AG04449 (cell line): ENCODE measurements at regions not wholly inside any gene's neighbourhood (a gene's known extent, or its start where the extent isn't known, plus 50 kb on each side); places are given as distances from the start of the nearest gene placed in this dataset.
"Not testable (repeated sequence)": the region's sequence is repeated elsewhere in the genome, so short reads cannot be mapped to it uniquely, and the experiment has no call there.

Source experiments
- CTCF ChIA-PET: fragments of 350-600 bp; formaldehyde crosslinking; extraction: SDS; loops from one replicate; lab custom pipeline; 2021; ENCODE audit warnings: antibody characterized with exemption; lab: Yijun Ruan, JAX
- POLR2A ChIA-PET: fragments of 400-600, 350-600 bp; formaldehyde crosslinking; extraction: SDS; loops from one replicate; lab custom pipeline; 2020; ENCODE audit warnings: antibody characterized with exemption, inconsistent platforms; lab: Yijun Ruan, JAX
- DNase-seq: peaks from one replicate; pipeline ENCODE4 v3.0.0-alpha.2; 2010; ENCODE audit warnings: low read depth, low spot score
- H3K4me3 ChIP-seq: 2 replicates; pipeline ENCODE4 v1.5.1; 2011; ENCODE audit warnings: low read depth, mild to moderate bottlenecking, control low read depth, low read length
- TF ChIP-seq, protein P1 (sequence below): IDR thresholded peaks from one replicate; pipeline ENCODE4 v1.5.1; 2011; ENCODE audit warnings: mild to moderate bottlenecking, moderate library complexity, low read length, control low read depth, inconsistent platforms; ENCODE audit not compliant: insufficient read depth; ENCODE audit errors: missing control alignments

DNA sequence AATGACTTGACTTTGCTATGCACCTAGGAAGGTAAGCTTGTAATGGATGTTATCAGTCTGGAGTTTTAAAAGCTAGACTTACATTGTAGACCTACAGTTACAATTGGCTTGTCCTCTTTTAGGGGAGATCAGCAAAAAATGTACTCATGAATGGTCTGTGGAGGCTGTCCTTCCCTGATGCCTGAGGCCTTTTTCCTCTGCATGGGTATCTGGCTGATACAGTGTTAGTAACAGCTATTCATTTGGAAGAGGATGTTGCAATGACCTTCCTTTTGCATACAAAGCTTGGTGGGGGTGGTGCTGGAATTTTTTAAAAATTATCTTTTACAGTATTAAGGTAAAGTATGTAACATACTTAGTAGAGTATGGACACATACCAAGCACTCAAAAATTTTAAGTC, 525.5 kb downstream of the KIF2B start:
- no peak overlapping the region for H3K4me3 ChIP-seq
- TF ChIP-seq, protein P1, sequence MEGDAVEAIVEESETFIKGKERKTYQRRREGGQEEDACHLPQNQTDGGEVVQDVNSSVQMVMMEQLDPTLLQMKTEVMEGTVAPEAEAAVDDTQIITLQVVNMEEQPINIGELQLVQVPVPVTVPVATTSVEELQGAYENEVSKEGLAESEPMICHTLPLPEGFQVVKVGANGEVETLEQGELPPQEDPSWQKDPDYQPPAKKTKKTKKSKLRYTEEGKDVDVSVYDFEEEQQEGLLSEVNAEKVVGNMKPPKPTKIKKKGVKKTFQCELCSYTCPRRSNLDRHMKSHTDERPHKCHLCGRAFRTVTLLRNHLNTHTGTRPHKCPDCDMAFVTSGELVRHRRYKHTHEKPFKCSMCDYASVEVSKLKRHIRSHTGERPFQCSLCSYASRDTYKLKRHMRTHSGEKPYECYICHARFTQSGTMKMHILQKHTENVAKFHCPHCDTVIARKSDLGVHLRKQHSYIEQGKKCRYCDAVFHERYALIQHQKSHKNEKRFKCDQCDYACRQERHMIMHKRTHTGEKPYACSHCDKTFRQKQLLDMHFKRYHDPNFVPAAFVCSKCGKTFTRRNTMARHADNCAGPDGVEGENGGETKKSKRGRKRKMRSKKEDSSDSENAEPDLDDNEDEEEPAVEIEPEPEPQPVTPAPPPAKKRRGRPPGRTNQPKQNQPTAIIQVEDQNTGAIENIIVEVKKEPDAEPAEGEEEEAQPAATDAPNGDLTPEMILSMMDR, result no peak
- ChIA-PET POLR2A (no interaction called here), CTCF (no interaction called here)
- DNase-seq, result no peak

DNA sequence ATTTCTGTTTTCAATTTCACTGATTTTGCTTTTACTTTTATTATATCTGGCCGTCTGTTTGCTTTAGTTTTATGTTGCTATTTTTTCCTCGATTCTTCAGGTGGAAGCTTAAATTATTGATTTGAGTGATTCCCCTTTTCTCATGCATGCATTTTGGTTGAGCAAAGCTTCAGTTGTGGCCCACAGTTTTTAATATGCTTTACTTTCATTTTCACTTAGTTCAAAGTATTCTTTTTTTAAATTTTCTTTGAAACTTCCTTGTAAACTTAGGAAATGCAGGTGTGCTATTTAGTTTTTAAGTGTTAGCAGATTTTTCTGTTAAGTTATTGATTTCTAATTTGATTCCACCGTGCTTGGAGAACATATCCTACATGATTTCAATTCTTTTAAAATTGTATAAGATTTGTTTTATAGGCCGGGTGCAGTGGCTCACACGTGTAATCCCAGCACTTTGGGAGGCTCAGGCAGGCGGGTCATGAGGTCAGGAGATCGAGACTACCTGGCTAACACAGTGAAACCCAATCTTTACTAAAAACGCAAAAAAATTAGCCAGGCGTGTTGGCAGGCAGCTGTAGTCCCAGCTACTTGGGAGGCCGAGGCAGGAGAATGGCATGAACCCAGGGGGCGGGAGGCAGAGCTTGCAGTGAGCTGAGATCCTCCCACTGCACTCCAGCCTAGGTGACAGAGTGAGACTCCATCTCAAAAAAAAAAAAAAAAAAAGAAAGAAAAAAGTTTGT, 531.2 kb downstream of the KIF2B start:
- no peak for DNase-seq
- POLR2A ChIA-PET, result no interaction called here
- CTCF ChIA-PET, result no interaction called here
- TF ChIP-seq, protein P1, result no peak
- H3K4me3 ChIP-seq, result no peak overlapping the region

DNA sequence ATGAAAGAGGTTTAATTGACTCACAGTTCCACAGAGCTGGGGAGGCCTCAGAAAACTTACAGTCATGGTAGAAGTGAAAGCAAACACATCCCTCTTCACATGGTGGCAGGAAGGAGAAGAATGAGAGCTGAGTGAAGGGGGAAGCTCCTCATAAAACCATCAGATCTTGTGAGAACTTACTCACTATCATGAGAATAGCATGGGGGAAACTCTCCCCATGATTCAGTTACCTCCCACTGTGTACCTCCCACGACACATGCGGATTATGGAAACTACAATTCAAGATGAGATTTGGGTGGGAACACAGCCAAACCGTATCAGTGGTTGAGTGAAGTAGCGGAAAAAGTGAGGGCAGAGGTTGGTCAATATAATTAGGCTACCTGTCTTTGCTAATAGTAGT, 538.3 kb downstream of the KIF2B start:
- POLR2A ChIA-PET, result not testable (repeated sequence)

DNA sequence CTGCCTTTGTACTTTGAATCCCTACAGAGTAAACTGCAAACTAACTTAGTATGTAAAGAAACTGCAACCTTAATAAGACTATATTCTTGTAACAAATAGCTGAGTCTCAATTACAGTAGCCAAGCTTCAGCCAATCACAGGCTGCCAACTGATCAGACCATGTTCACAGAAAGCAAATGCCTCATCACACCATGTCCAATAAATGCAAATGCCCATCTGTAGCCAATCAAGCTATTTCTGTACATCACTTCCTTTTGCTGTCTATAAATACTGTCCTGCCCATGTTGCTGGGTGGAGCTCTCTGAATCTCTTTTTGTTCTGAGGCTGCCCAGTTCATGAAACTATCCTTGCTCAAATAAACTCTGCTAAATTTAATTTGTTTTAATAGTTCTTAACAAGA, 531.7 kb upstream of the TOM1L1 start:
- H3K4me3 ChIP-seq, result no peak overlapping the region
- TF ChIP-seq, protein P1, result no peak
- CTCF ChIA-PET, result no interaction called here
- POLR2A ChIA-PET, result no interaction called here
- no peak for DNase-seq

More for the DNA sequence above, 538.3 kb downstream of the KIF2B start:
- H3K4me3 ChIP-seq, CTCF ChIA-PET, DNase-seq: not testable (repeated sequence)

DNA sequence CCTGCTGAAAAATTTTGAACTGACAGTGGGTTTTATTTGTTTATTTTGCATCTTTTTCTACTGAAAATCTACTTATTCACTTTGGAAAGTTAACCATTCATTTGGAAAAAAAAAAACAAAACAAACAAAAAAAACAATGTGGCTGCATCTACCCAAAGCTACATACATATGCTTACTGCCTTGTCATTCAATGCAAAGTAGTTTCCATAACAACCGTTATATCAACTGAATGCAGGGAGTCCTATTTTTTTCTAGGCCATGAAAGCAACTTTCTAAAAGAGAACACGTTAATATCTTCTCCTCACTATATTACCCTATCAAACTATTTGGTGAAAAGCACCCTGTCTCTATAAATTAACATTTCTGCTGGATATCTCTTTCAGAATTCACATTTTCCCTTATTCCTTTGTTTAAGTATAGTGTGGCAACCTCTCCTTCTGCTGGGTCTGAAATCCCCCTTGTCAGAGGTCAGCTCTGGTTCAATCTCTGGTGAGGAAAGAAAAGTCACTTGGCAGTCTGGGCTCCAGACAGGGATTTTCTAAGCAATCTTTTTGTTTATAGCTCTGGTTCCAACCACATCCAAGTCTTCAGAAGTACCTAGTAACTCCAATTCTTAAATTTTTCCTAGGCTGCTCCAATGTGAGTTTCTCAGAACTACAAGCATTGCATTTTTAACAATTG, 528.4 kb upstream of the TOM1L1 start:
- TF ChIP-seq, protein P1, result no peak
- POLR2A ChIA-PET, result no interaction called here
- CTCF ChIA-PET, result no interaction called here
- no peak overlapping the region for H3K4me3 ChIP-seq
- no peak for DNase-seq

DNA sequence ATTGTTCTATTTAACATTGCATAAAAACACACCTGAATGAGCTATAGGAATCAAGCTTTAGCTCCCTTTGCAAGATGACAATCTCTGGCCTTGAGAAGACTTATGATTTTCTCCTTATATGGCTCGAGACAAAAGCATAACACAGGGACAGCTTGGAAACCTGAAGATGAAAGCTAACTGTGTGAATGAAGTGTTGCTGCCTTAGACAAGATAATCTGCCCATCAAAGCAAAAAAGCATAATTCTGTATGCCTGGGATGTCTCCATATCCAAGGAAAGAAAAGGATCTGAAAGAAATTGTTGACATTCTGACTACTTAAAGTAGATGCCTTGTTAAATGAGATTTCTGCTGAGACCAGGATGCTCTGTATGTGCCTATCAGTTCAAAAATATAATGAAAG, 526.7 kb upstream of the TOM1L1 start:
- ChIA-PET CTCF (no interaction called here), POLR2A (no interaction called here)
- no peak for DNase-seq
- no peak overlapping the region for H3K4me3 ChIP-seq
- TF ChIP-seq, protein P1, result no peak

DNA sequence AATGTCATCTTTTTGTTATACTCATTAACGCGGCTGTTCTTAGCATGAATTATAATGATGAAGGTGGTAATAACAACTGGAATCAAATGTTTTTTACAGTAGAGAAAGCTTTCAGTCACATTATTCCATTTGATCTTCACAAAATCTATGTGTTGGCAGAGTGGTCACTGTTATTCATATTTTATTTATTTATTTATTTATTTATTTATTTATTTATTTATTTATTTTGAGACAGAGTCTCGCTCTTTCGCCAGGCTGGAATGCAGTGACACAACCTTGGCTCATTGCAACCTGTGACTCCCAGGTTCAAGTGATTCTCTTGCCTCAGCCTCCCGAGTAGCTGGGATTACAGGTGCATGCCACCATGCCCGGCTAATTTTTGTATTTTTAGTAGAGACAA, 524.2 kb upstream of the TOM1L1 start:
- CTCF ChIA-PET, DNase-seq, POLR2A ChIA-PET, H3K4me3 ChIP-seq: not testable (repeated sequence)
